Ishikawa (cell line): ENCODE measurements at regions not wholly inside any gene's neighbourhood (a gene's known extent, or its start where the extent isn't known, plus 50 kb on each side); places are given as distances from the start of the nearest gene placed in this dataset.

Experiments used
- CEBPB ChIP-seq: IDR thresholded peaks from 2 replicates; pipeline ENCODE4 v1.6.1; 2012
- CREB1 ChIP-seq: IDR thresholded peaks from 2 replicates; pipeline ENCODE4 v1.6.1; 2012; ENCODE audit warnings: low read depth
- EGR1 ChIP-seq: IDR thresholded peaks from 2 replicates; pipeline ENCODE4 v1.6.1; 2012
- EP300 ChIP-seq: IDR thresholded peaks from 2 replicates; pipeline ENCODE4 v1.6.1; 2012; ENCODE audit warnings: borderline replicate concordance
- FOXM1 ChIP-seq: IDR thresholded peaks from 2 replicates; pipeline ENCODE4 v1.6.1; 2012; ENCODE audit warnings: low read depth, borderline replicate concordance
- NFIC ChIP-seq: IDR thresholded peaks from 2 replicates; pipeline ENCODE4 v1.6.1; 2012
- RAD21 ChIP-seq: IDR thresholded peaks from 2 replicates; pipeline ENCODE4 v1.6.1; 2012; ENCODE audit warnings: low read depth
- TAF1 ChIP-seq: IDR thresholded peaks from 2 replicates; pipeline ENCODE4 v1.6.1; 2012; ENCODE audit warnings: low read depth, mild to moderate bottlenecking
- TCF12 ChIP-seq: IDR thresholded peaks from 2 replicates; pipeline ENCODE4 v1.6.1; 2012; ENCODE audit warnings: low read depth
- TEAD4 ChIP-seq: IDR thresholded peaks from 2 replicates; pipeline ENCODE4 v1.6.1; 2012
- YY1 ChIP-seq: IDR thresholded peaks from 2 replicates; pipeline ENCODE4 v1.6.1; 2012; ENCODE audit warnings: low read depth
- ZBTB7A ChIP-seq: IDR thresholded peaks from 2 replicates; pipeline ENCODE4 v1.6.1; 2012; ENCODE audit warnings: low read depth
- TF ChIP-seq, protein P1 (sequence below): IDR thresholded peaks from 2 replicates; pipeline ENCODE4 v1.6.1; 2012; ENCODE audit warnings: low read depth, mild to moderate bottlenecking
- TF ChIP-seq, protein P2 (sequence below): IDR thresholded peaks from 2 replicates; pipeline ENCODE4 v1.6.1; 2012
- TF ChIP-seq, protein P3 (sequence below): IDR thresholded peaks from 2 replicates; pipeline ENCODE4 v1.6.1; 2012

DNA sequence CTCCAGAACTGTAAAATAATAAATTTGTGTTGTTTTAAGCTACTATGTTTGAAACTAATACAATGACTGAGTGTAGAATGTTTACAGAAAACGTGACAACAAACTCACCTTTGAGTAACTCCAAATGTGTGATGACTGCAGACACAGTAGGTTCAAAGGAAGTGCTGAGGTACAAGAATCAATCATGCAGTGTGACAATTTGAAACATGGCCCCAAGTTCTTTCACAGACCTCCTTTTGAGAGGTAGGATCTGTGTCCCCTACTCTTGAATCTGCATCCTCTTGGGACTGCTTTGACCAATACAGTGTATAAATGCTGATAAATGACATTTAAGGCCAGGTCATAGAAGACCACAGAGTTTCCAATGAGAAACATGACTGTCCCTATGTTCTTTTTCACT lies 667.7 kb upstream of the DIPK2B start:
- no peak for TF ChIP-seq TEAD4
- TF ChIP-seq CEBPB = no peak
- no peak for TF ChIP-seq EP300
- TF ChIP-seq, protein P1, sequence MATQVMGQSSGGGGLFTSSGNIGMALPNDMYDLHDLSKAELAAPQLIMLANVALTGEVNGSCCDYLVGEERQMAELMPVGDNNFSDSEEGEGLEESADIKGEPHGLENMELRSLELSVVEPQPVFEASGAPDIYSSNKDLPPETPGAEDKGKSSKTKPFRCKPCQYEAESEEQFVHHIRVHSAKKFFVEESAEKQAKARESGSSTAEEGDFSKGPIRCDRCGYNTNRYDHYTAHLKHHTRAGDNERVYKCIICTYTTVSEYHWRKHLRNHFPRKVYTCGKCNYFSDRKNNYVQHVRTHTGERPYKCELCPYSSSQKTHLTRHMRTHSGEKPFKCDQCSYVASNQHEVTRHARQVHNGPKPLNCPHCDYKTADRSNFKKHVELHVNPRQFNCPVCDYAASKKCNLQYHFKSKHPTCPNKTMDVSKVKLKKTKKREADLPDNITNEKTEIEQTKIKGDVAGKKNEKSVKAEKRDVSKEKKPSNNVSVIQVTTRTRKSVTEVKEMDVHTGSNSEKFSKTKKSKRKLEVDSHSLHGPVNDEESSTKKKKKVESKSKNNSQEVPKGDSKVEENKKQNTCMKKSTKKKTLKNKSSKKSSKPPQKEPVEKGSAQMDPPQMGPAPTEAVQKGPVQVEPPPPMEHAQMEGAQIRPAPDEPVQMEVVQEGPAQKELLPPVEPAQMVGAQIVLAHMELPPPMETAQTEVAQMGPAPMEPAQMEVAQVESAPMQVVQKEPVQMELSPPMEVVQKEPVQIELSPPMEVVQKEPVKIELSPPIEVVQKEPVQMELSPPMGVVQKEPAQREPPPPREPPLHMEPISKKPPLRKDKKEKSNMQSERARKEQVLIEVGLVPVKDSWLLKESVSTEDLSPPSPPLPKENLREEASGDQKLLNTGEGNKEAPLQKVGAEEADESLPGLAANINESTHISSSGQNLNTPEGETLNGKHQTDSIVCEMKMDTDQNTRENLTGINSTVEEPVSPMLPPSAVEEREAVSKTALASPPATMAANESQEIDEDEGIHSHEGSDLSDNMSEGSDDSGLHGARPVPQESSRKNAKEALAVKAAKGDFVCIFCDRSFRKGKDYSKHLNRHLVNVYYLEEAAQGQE = no peak
- TF ChIP-seq RAD21 = no peak
- TF ChIP-seq, protein P2, sequence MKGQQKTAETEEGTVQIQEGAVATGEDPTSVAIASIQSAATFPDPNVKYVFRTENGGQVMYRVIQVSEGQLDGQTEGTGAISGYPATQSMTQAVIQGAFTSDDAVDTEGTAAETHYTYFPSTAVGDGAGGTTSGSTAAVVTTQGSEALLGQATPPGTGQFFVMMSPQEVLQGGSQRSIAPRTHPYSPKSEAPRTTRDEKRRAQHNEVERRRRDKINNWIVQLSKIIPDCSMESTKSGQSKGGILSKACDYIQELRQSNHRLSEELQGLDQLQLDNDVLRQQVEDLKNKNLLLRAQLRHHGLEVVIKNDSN = no peak
- no peak for TF ChIP-seq TCF12
- TF ChIP-seq NFIC = no peak
- no peak for TF ChIP-seq YY1
- TF ChIP-seq EGR1 = no peak
- TF ChIP-seq, protein P3, sequence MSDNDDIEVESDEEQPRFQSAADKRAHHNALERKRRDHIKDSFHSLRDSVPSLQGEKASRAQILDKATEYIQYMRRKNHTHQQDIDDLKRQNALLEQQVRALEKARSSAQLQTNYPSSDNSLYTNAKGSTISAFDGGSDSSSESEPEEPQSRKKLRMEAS = no peak

DNA sequence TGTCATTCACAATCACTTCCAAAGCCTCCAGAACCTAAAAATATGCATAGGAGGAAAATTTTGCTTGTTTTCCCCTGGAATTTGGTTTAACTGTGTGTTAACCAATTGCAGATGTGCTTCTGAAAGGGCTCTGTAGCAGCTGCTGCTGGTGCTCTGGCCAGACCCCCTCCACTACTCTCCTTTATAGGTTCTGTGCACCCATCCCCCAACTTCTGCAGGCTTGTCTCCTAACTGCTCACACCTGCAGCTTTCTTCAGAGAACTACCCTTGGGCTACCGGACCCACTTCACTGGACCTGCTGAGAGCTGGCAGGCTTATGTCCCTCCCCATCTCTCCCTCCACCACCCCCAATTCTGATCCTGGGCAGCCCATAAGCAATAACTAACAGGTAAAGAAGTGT lies 662.1 kb upstream of the DIPK2B start:
- TF ChIP-seq CEBPB (no peak), TCF12 (no peak), ZBTB7A (no peak), TEAD4 (no peak), YY1 (no peak), CREB1 (no peak), EP300 (no peak), TAF1 (no peak), FOXM1 (no peak), RAD21 (no peak), EGR1 (no peak), NFIC (no peak)
- TF ChIP-seq, protein P2 = no peak
- TF ChIP-seq, protein P3 = no peak
- TF ChIP-seq, protein P1 = no peak

DNA sequence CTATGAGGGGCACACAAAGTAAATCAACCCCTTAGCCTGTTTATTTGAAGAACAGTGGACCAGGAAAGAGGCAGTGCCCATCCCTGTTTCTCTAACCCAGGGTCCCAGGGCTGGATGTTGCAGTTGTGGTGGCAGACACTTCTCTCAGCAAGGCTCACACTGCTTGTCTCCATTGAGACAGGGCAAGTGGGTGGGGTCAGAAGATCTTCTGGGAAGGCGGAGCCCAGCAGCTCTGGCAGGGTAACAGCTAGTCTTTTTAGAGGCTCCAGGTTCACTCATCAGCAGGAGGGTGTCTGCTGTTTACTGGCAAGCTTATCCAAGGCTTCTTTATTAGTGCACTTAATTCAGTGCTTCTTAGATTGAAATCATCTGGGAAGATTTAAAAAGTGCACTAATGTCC lies 659.8 kb upstream of the DIPK2B start:
- TF ChIP-seq CEBPB = no peak
- TF ChIP-seq YY1 = no peak
- no peak for TF ChIP-seq TEAD4
- TF ChIP-seq ZBTB7A = no peak
- TF ChIP-seq TCF12 = no peak
- no peak for TF ChIP-seq NFIC
- TF ChIP-seq, protein P3 = no peak
- TF ChIP-seq TAF1 = no peak
- no peak for TF ChIP-seq CREB1
- TF ChIP-seq, protein P1 = no peak
- no peak for TF ChIP-seq EGR1
- TF ChIP-seq RAD21 = no peak
- TF ChIP-seq, protein P2 = no peak
- TF ChIP-seq EP300 = no peak

DNA sequence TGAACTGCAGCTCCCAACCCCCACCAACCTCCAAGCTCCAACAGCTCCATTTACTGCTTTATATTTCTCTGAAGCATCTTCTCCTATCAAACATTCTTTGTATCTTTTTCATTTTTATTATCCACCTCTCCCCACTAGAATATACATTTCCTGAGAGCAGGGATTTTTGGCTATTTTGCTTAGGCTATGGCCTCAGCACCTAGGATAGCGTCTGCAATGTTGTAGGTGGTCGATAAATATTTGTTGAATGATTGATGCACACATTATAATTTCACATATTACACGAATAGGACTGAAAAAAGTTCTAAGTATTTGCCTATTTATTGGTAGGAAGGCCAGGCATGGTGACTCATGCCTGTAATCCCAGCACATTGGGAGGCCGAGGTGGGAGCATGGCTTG lies 658.7 kb upstream of the DIPK2B start:
- TF ChIP-seq FOXM1 = no peak
- no peak for TF ChIP-seq CEBPB
- TF ChIP-seq, protein P3 = no peak
- TF ChIP-seq, protein P1 = peak; percentile 57
- TF ChIP-seq TEAD4 = no peak
